GM23338 (cell line): ENCODE measurements at regions not wholly inside any gene's neighbourhood (a gene's known extent, or its start where the extent isn't known, plus 50 kb on each side); places are given as distances from the start of the nearest gene placed in this dataset.

Experiments
- ATAC-seq: fragments of 200-7000 bp; cut with Tn5 transposase; 3 replicates; pipeline ENCODE4 v1.9.1; 2020
- DNase-seq: peaks from one replicate; pipeline ENCODE4 v3.0.0-alpha.2; 2015; ENCODE audit warnings: low spot score
- H2AFZ ChIP-seq: fragments of 200-600 bp; sonication (generic); 2 replicates; pipeline ENCODE4 v1.8.0; 2016; ENCODE audit warnings: antibody characterized with exemption, mild to moderate bottlenecking, moderate library complexity
- H3F3A ChIP-seq: fragments of 200-600 bp; sonication (generic); replicated peaks from 2 replicates; pipeline ENCODE4 v1.8.0; 2017; ENCODE audit warnings: antibody characterized with exemption, mixed run types, low read depth
- H3K27ac ChIP-seq: fragments of 200-600 bp; sonication (generic); 2 replicates; pipeline ENCODE4 v1.6.1; 2016; ENCODE audit warnings: low read depth
- H3K27me3 ChIP-seq: fragments of 200-600 bp; sonication (generic); 2 replicates; pipeline ENCODE4 v1.8.0; 2016; ENCODE audit warnings: mild to moderate bottlenecking, mixed run types, moderate library complexity; ENCODE audit not compliant: insufficient read depth
- H3K36me3 ChIP-seq: fragments of 200-600 bp; sonication (generic); 2 replicates; pipeline ENCODE4 v1.8.0; 2016; ENCODE audit warnings: mild to moderate bottlenecking; ENCODE audit not compliant: insufficient read depth
- H3K4me1 ChIP-seq: fragments of 200-600 bp; sonication (generic); 2 replicates; pipeline ENCODE4 v1.8.0; 2016; ENCODE audit warnings: mild to moderate bottlenecking, moderate library complexity; ENCODE audit not compliant: insufficient read depth
- H3K4me2 ChIP-seq: fragments of 200-600 bp; sonication (generic); 2 replicates; pipeline ENCODE4 v1.7.1; 2017; ENCODE audit warnings: mixed run types
- H3K4me3 ChIP-seq: fragments of 200-600 bp; sonication (generic); 2 replicates; pipeline ENCODE4 v1.6.1; 2016; ENCODE audit warnings: mixed run types
- H3K79me2 ChIP-seq: fragments of 200-600 bp; sonication (generic); replicated peaks from 2 replicates; pipeline ENCODE4 v1.8.0; 2017; ENCODE audit warnings: mild to moderate bottlenecking; ENCODE audit not compliant: insufficient read depth
- H3K9me2 ChIP-seq: fragments of 200-600 bp; sonication (generic); 2 replicates; pipeline ENCODE4 v1.8.0; 2017; ENCODE audit not compliant: insufficient read depth
- H4K20me1 ChIP-seq: fragments of 200-600 bp; sonication (generic); replicated peaks from 2 replicates; pipeline ENCODE4 v1.8.0; 2017; ENCODE audit warnings: mild to moderate bottlenecking; ENCODE audit not compliant: insufficient read depth
- H3K27ac Mint-ChIP-seq: 2 replicates; pipeline ENCODE4 v1.8.0; 2020; ENCODE audit warnings: inconsistent platforms, mild to moderate bottlenecking, moderate library complexity, mixed read lengths
- H3K27me3 Mint-ChIP-seq: 3 replicates; pipeline ENCODE4 v1.8.0; 2022; ENCODE audit warnings: low read depth, mild to moderate bottlenecking, moderate library complexity, mixed read lengths, inconsistent platforms; ENCODE audit not compliant: insufficient read depth, poor library complexity
- H3K36me3 Mint-ChIP-seq: 3 replicates; pipeline ENCODE4 v1.8.0; 2021; ENCODE audit warnings: low read depth, mild to moderate bottlenecking, inconsistent platforms, moderate library complexity, mixed read lengths
- H3K4me1 Mint-ChIP-seq: 3 replicates; pipeline ENCODE4 v1.8.0; 2020; ENCODE audit warnings: mild to moderate bottlenecking, inconsistent platforms, mixed read lengths
- H3K4me3 Mint-ChIP-seq: 3 replicates; pipeline ENCODE4 v1.8.0; 2021; ENCODE audit warnings: moderate library complexity, mild to moderate bottlenecking, inconsistent platforms, mixed read lengths
- H3K9me3 Mint-ChIP-seq: 3 replicates; pipeline ENCODE4 v1.8.0; 2020; ENCODE audit warnings: moderate library complexity, mild to moderate bottlenecking, inconsistent platforms, mixed read lengths
- EZH2 ChIP-seq: fragments of 200-600 bp; sonication (generic); IDR thresholded peaks from one replicate; pipeline ENCODE4 v1.8.0; 2017; ENCODE audit warnings: antibody characterized with exemption, mild to moderate bottlenecking, low read depth; ENCODE audit not compliant: unreplicated experiment
- JUNB ChIP-seq: IDR thresholded peaks from one replicate; pipeline ENCODE4 v1.6.1; 2016; ENCODE audit warnings: antibody characterized with exemption; ENCODE audit not compliant: unreplicated experiment
- STAT1 ChIP-seq: IDR thresholded peaks from one replicate; pipeline ENCODE4 v1.6.1; 2016; ENCODE audit warnings: antibody characterized with exemption; ENCODE audit not compliant: unreplicated experiment
- ZNF331 ChIP-seq: fragments of 250-450 bp; sonication (Bioruptor Pico); IDR thresholded peaks from 2 replicates; pipeline ENCODE4 v1.5.0; 2020; ENCODE audit warnings: low read depth, mild to moderate bottlenecking, moderate library complexity
- TF ChIP-seq, protein P1 (sequence below): IDR thresholded peaks from 2 replicates; pipeline ENCODE4 v1.6.1; 2016; ENCODE audit warnings: antibody characterized with exemption
- TF ChIP-seq, protein P2 (sequence below): fragments of 250-450 bp; sonication (Bioruptor Pico); IDR thresholded peaks from 2 replicates; pipeline ENCODE4 v1.5.0; 2020; ENCODE audit warnings: mild to moderate bottlenecking, moderate library complexity
- TF ChIP-seq, protein P3 (sequence below): IDR thresholded peaks from one replicate; pipeline ENCODE4 v1.6.1; 2018; ENCODE audit warnings: antibody characterized with exemption; ENCODE audit not compliant: unreplicated experiment
- TF ChIP-seq, protein P4 (sequence below), 2 experiments: fragments of 200-600 bp in 1 of 2; sonication (generic) in 1 of 2; conservative IDR thresholded peaks; 2 replicates each; pipeline versions ENCODE4 v1.5.1 to v1.6.1; 2016 to 2017; ENCODE audit warnings: antibody characterized with exemption in 2 of 2, low read depth in 2 of 2, mild to moderate bottlenecking in 2 of 2, moderate library complexity in 1 of 2

DNA sequence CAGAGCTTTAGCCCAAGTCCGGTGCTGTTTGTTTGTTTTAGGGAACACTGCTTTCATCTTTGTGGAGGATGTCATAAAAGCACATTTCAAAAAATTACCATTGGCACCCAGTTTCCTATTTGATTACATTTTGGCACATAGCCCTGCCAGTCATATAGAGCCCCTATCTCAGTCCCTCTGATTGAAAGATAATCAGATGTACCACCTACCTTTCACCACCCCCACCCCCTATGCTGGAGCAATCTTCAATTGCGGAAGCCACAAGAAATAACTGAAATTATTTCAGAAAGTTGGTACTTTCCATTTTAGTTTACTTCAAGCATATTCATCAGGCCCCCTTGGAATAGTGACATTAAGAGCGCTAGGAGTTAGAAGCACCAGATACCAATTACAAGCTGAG is 136.7 kb upstream of the RPL34 start:
- Histone ChIP-seq H3K36me3 (no peaks in the 10 kb centered on the region), H3K4me3 (no peak overlapping the region), H3F3A (no peaks in the 10 kb centered on the region), H3K27ac (no peak overlapping the region), H3K9me2 (no peaks in the 10 kb centered on the region), H3K4me2 (no peak overlapping the region), H3K4me1 (no peaks in the 10 kb centered on the region), H3K27me3 (no peaks in the 10 kb centered on the region), H3K79me2 (no peaks in the 10 kb centered on the region), H2AFZ (no peak overlapping the region), H4K20me1 (no peaks in the 10 kb centered on the region)
- ATAC-seq = no peak
- TF ChIP-seq, protein P1, sequence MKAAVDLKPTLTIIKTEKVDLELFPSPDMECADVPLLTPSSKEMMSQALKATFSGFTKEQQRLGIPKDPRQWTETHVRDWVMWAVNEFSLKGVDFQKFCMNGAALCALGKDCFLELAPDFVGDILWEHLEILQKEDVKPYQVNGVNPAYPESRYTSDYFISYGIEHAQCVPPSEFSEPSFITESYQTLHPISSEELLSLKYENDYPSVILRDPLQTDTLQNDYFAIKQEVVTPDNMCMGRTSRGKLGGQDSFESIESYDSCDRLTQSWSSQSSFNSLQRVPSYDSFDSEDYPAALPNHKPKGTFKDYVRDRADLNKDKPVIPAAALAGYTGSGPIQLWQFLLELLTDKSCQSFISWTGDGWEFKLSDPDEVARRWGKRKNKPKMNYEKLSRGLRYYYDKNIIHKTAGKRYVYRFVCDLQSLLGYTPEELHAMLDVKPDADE = no peak
- TF ChIP-seq, protein P2, sequence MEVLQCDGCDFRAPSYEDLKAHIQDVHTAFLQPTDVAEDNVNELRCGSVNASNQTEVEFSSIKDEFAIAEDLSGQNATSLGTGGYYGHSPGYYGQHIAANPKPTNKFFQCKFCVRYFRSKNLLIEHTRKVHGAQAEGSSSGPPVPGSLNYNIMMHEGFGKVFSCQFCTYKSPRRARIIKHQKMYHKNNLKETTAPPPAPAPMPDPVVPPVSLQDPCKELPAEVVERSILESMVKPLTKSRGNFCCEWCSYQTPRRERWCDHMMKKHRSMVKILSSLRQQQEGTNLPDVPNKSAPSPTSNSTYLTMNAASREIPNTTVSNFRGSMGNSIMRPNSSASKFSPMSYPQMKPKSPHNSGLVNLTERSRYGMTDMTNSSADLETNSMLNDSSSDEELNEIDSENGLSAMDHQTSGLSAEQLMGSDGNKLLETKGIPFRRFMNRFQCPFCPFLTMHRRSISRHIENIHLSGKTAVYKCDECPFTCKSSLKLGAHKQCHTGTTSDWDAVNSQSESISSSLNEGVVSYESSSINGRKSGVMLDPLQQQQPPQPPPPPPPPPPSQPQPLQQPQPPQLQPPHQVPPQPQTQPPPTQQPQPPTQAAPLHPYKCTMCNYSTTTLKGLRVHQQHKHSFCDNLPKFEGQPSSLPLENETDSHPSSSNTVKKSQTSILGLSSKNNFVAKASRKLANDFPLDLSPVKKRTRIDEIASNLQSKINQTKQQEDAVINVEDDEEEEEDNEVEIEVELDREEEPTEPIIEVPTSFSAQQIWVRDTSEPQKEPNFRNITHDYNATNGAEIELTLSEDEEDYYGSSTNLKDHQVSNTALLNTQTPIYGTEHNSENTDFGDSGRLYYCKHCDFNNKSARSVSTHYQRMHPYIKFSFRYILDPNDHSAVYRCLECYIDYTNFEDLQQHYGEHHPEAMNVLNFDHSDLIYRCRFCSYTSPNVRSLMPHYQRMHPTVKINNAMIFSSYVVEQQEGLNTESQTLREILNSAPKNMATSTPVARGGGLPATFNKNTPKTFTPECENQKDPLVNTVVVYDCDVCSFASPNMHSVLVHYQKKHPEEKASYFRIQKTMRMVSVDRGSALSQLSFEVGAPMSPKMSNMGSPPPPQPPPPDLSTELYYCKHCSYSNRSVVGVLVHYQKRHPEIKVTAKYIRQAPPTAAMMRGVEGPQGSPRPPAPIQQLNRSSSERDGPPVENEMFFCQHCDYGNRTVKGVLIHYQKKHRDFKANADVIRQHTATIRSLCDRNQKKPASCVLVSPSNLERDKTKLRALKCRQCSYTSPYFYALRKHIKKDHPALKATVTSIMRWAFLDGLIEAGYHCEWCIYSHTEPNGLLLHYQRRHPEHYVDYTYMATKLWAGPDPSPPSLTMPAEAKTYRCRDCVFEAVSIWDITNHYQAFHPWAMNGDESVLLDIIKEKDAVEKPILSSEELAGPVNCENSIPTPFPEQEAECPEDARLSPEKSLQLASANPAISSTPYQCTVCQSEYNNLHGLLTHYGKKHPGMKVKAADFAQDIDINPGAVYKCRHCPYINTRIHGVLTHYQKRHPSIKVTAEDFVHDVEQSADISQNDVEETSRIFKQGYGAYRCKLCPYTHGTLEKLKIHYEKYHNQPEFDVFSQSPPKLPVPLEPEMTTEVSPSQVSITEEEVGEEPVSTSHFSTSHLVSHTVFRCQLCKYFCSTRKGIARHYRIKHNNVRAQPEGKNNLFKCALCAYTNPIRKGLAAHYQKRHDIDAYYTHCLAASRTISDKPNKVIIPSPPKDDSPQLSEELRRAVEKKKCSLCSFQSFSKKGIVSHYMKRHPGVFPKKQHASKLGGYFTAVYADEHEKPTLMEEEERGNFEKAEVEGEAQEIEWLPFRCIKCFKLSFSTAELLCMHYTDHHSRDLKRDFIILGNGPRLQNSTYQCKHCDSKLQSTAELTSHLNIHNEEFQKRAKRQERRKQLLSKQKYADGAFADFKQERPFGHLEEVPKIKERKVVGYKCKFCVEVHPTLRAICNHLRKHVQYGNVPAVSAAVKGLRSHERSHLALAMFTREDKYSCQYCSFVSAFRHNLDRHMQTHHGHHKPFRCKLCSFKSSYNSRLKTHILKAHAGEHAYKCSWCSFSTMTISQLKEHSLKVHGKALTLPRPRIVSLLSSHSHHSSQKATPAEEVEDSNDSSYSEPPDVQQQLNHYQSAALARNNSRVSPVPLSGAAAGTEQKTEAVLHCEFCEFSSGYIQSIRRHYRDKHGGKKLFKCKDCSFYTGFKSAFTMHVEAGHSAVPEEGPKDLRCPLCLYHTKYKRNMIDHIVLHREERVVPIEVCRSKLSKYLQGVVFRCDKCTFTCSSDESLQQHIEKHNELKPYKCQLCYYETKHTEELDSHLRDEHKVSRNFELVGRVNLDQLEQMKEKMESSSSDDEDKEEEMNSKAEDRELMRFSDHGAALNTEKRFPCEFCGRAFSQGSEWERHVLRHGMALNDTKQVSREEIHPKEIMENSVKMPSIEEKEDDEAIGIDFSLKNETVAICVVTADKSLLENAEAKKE = no peak
- no peak for TF ChIP-seq STAT1
- no peak for DNase-seq
- Mint-ChIP-seq H3K27me3 (peaks cover 3% of the 10 kb centered on the region), H3K4me3 (no peak overlapping the region), H3K27ac (no peak overlapping the region), H3K4me1 (no peaks in the 10 kb centered on the region), H3K9me3 (no peaks in the 10 kb centered on the region), H3K36me3 (no peaks in the 10 kb centered on the region)

DNA sequence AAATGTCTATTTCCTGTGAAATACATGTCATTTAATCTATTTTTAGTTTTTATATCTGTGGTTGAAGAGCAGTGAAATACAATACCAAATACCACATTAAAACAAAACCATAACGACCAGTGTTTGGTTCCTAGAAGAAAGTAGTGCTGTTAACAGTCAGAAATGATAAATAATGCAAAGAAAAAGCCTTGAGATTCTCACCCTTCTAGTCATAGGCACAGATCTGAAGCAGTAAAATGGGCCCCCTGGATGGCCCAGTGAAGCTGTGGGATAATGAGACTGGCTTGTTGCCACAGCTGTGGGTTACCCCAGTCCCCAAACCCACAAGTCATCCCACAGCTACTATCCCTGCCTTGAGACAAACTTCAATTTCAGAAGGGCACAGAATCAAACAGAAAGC is 137.3 kb upstream of the RPL34 start:
- Mint-ChIP-seq H3K36me3 (no peaks in the 10 kb centered on the region), H3K4me1 (no peaks in the 10 kb centered on the region), H3K27ac (no peak overlapping the region), H3K9me3 (no peaks in the 10 kb centered on the region), H3K27me3 (peaks cover 3% of the 10 kb centered on the region), H3K4me3 (no peak overlapping the region)
- H3K9me2 ChIP-seq = no peaks in the 10 kb centered on the region
- H3K4me3 ChIP-seq = no peak overlapping the region
- H3K27ac ChIP-seq = no peak overlapping the region
- H3K79me2 ChIP-seq = no peaks in the 10 kb centered on the region
- DNase-seq = no peak
- no peak overlapping the region for H3K4me2 ChIP-seq
- ATAC-seq = no peak
- TF ChIP-seq, protein P1 = no peak
- TF ChIP-seq JUNB = no peak
- no peak for TF ChIP-seq ZNF331 (CRISPR knock-in tag)
- TF ChIP-seq EZH2 = no peak
- TF ChIP-seq, protein P3, sequence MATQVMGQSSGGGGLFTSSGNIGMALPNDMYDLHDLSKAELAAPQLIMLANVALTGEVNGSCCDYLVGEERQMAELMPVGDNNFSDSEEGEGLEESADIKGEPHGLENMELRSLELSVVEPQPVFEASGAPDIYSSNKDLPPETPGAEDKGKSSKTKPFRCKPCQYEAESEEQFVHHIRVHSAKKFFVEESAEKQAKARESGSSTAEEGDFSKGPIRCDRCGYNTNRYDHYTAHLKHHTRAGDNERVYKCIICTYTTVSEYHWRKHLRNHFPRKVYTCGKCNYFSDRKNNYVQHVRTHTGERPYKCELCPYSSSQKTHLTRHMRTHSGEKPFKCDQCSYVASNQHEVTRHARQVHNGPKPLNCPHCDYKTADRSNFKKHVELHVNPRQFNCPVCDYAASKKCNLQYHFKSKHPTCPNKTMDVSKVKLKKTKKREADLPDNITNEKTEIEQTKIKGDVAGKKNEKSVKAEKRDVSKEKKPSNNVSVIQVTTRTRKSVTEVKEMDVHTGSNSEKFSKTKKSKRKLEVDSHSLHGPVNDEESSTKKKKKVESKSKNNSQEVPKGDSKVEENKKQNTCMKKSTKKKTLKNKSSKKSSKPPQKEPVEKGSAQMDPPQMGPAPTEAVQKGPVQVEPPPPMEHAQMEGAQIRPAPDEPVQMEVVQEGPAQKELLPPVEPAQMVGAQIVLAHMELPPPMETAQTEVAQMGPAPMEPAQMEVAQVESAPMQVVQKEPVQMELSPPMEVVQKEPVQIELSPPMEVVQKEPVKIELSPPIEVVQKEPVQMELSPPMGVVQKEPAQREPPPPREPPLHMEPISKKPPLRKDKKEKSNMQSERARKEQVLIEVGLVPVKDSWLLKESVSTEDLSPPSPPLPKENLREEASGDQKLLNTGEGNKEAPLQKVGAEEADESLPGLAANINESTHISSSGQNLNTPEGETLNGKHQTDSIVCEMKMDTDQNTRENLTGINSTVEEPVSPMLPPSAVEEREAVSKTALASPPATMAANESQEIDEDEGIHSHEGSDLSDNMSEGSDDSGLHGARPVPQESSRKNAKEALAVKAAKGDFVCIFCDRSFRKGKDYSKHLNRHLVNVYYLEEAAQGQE = no peak
- TF ChIP-seq, protein P4, sequence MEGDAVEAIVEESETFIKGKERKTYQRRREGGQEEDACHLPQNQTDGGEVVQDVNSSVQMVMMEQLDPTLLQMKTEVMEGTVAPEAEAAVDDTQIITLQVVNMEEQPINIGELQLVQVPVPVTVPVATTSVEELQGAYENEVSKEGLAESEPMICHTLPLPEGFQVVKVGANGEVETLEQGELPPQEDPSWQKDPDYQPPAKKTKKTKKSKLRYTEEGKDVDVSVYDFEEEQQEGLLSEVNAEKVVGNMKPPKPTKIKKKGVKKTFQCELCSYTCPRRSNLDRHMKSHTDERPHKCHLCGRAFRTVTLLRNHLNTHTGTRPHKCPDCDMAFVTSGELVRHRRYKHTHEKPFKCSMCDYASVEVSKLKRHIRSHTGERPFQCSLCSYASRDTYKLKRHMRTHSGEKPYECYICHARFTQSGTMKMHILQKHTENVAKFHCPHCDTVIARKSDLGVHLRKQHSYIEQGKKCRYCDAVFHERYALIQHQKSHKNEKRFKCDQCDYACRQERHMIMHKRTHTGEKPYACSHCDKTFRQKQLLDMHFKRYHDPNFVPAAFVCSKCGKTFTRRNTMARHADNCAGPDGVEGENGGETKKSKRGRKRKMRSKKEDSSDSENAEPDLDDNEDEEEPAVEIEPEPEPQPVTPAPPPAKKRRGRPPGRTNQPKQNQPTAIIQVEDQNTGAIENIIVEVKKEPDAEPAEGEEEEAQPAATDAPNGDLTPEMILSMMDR (conservative IDR thresholded peaks at IDR 0.05; ENCODE audit: low read depth in 2 of 2) = no peak
- no peaks in the 10 kb centered on the region for H3K36me3 ChIP-seq
- H3K4me1 ChIP-seq = no peaks in the 10 kb centered on the region
- no peaks in the 10 kb centered on the region for H4K20me1 ChIP-seq
- no peaks in the 10 kb centered on the region for H3F3A ChIP-seq
- H2AFZ ChIP-seq = no peak overlapping the region
- no peaks in the 10 kb centered on the region for H3K27me3 ChIP-seq
